ENCODE measurements at regions not wholly inside any gene's neighbourhood (a gene's known extent, or its start where the extent isn't known, plus 50 kb on each side); places are given as distances from the start of the nearest gene placed in this dataset.

DNA sequence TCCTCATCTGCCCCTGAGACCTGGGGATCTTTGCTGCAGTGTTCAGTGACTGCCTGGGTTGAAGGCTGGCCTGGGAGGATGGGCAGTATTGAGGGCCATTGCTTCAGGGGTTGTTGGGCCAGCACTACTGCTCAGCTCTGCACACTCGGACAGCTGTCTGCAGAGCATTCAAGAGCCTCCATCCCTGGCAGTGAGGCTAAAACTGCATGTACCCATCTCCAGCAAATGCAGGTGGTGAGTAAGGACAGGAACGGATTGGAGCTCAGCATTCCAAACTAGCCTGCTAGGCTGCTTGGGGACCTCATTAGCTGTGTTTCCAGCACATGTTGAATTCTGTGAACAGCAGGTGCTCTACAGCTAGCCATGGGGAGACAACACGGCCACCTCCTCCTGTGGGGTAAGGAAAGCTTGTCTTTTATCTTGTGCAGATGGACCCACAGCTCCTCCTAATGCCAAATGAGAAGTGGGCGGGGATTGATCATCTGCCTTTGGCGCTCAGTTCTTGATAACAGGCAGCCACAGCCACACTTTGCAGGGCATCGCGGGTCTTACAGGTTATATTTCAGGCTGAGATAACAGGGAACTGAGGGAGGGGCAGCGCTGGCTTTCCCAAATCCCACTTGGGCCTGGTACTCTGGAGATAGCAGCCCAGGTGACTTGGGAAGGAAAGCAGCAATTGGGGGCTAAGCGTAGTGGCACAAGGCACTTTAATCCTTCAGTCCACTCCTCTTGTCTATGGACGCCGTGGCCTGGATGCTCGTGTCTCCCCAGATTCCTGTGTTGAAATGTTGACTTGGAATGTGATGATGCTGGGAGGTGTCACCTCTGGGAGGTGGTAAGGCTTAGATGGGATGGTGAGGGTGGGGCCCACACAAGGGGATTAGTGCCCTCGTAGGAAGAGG, 254.5 kb upstream of the B3GAT1 start:
- Histone ChIP-seq H4K91ac (ENCODE audit: insufficient read length, low read depth, low read length) (no peak overlapping the region), H2BK12ac (ENCODE audit: insufficient read length, low read depth, low read length) (no peak overlapping the region), H3K4me1 (ENCODE audit: insufficient read depth, low read length) (no peaks in the 10 kb centered on the region), H3K56ac (ENCODE audit: insufficient read length, low read depth, low read length) (no peak overlapping the region), H2BK120ac (ENCODE audit: low read depth, low read length, poor library complexity, severe bottlenecking) (no peak overlapping the region), H3K18ac (ENCODE audit: insufficient read length, low read depth, low read length) (no peak overlapping the region), H3K4ac (ENCODE audit: low read depth, low read length) (no peak overlapping the region), H3K23me2 (ENCODE audit: insufficient read length, low read depth, low read length, poor library complexity, severe bottlenecking) (no peaks in the 10 kb centered on the region), H2BK5ac (ENCODE audit: insufficient read length, low read length) (no peak overlapping the region), H3K9me3 (ENCODE audit: control insufficient read depth, low read depth, low read length) (peaks cover 3% of the 10 kb centered on the region), H3K79me2 (ENCODE audit: insufficient read depth, low read length) (no peaks in the 10 kb centered on the region), H3K14ac (ENCODE audit: insufficient read depth, low read length) (no peak overlapping the region), H3K79me1 (ENCODE audit: insufficient read depth, low read depth, low read length, poor library complexity, severe bottlenecking) (no peaks in the 10 kb centered on the region), H3K9ac (ENCODE audit: extremely low read depth, insufficient read length, low read length) (no peak overlapping the region), H3K27me3 (ENCODE audit: insufficient read depth, low read length) (no peaks in the 10 kb centered on the region), H4K20me1 (ENCODE audit: control insufficient read depth, insufficient read depth, insufficient read length) (no peaks in the 10 kb centered on the region), H2BK20ac (ENCODE audit: low read depth, low read length, poor library complexity, severe bottlenecking) (no peak overlapping the region), H2AK5ac (ENCODE audit: insufficient read length, low read length) (no peak overlapping the region), H4K8ac (replicated peaks; ENCODE audit: insufficient read length, low read depth, low read length) (no peak overlapping the region), H2AFZ (ENCODE audit: low read length) (no peak overlapping the region), H2BK15ac (ENCODE audit: low read depth, low read length) (no peak overlapping the region), H3K23ac (ENCODE audit: insufficient read length, low read depth, low read length) (no peak overlapping the region), H3T11ph (ENCODE audit: low read length) (no peak overlapping the region), H3K4me2 (ENCODE audit: insufficient read depth, insufficient read length, low read length) (no peak overlapping the region), H4K5ac (ENCODE audit: insufficient read length, low read depth, low read length) (no peak overlapping the region), H3K27ac (ENCODE audit: insufficient read length, low read depth, low read length) (no peak overlapping the region)
- no peak overlapping the region for H3K27ac Mint-ChIP-seq
- no peak overlapping the region for H3K4me3 Mint-ChIP-seq
- H3K9me3 Mint-ChIP-seq: peaks cover 11 to 14% of the 10 kb centered on the region in 2 experiments
- no CpG with 5 or more reads among the region's 13 CpGs for WGBS (ENCODE audit: extremely low coverage, insufficient read length, low lambda C conversion rate)
- H3K4me1 Mint-ChIP-seq: peaks cover 6 to 8% of the 10 kb centered on the region in 2 experiments
- no peak for DNase-seq
- H3K36me3 Mint-ChIP-seq (ENCODE audit: insufficient read depth in 1 of 3, low read depth in 3 of 3): peaks cover 0 to 8% (median 0%) of the 10 kb centered on the region in 3 experiments; a peak in 3 of 7 replicates
- TF ChIP-seq, protein P1, sequence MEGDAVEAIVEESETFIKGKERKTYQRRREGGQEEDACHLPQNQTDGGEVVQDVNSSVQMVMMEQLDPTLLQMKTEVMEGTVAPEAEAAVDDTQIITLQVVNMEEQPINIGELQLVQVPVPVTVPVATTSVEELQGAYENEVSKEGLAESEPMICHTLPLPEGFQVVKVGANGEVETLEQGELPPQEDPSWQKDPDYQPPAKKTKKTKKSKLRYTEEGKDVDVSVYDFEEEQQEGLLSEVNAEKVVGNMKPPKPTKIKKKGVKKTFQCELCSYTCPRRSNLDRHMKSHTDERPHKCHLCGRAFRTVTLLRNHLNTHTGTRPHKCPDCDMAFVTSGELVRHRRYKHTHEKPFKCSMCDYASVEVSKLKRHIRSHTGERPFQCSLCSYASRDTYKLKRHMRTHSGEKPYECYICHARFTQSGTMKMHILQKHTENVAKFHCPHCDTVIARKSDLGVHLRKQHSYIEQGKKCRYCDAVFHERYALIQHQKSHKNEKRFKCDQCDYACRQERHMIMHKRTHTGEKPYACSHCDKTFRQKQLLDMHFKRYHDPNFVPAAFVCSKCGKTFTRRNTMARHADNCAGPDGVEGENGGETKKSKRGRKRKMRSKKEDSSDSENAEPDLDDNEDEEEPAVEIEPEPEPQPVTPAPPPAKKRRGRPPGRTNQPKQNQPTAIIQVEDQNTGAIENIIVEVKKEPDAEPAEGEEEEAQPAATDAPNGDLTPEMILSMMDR (conservative IDR thresholded peaks at IDR 0.05): no peak
- H3K27me3 Mint-ChIP-seq (ENCODE audit: low read depth): peaks cover 29% of the 10 kb centered on the region
